Retina (tissue), 1 donor: ENCODE measurements at regions not wholly inside any gene's neighbourhood (a gene's known extent, or its start where the extent isn't known, plus 50 kb on each side); places are given as distances from the start of the nearest gene placed in this dataset.

ENCODE experiments used
- DNase-seq: peaks from one replicate; pipeline ENCODE4 v3.0.0-alpha.2; 2016

GRCh38 chr11:19661827-19662226 lies 50.8 kb upstream of the NAV2 start:
- no peak for DNase-seq

DNA sequence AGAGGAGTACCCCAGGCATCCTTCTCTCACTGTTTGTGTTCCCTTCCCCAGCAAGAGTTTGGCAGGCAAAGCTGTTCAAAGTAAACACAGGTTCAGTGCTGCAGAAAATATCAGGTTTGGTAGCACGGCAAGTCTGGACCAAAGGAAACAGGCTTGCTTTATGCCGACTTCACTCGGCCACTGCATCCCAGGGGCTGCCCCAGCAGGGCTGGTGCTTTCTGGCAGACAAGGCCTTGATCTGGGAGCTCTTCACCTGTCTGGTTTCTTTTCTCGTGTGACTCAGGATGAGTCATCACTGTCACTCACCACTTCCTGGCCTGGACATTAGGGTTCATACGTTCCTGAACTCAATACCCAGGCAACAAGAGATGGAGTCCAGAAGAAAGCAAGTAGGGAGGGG lies 52.6 kb upstream of the NAV2 start:
- DNase-seq, result no peak

- DNase-seq, result no peak
Observed at GRCh38 chr11:19659529-19659928, 53.1 kb upstream of the NAV2 start.

DNA sequence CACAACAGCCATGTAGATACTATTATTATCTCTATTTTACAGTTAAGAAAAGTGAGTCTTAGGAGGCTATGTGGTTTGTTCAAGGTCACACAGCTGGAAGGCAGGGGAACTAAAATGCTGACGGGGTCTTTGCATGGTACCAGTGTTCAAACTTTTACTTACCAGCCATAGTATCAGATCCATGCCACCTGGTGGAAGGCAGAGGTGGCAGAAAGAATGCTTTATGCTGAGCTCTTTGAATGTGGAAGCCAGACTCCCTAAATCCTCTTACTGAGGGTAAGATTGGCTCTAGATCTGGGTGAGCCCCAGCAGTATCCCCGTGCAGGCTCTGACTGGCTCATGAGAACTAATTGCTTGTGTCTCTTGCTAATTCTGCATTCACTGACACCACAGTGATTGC lies 54.3 kb upstream of the NAV2 start:
- no peak for DNase-seq

DNA sequence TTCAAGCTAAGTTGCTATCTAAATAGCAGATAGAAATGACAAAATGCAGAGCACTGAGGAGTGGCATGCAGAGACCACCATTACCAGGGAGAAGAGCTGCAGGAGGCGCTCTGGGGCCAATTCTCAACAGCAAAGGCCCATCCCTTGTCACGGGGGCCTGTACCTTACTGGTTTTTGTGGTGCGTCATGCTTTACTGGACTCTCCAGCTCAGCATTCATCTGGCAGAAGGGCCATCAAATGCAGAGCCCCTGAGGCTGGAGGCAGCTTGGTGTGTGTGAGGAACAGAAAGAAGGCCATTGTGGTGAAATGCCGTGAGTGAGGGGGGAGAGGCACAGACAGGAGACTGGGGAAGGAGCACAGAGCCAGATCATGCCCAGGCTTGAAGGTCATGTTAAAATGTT lies 56.5 kb upstream of the NAV2 start:
- DNase-seq, result no peak

- DNase-seq, result peak; percentile 78
Observed at GRCh38 chr11:19652623-19653375, 59.8 kb upstream of the NAV2 start.

DNA sequence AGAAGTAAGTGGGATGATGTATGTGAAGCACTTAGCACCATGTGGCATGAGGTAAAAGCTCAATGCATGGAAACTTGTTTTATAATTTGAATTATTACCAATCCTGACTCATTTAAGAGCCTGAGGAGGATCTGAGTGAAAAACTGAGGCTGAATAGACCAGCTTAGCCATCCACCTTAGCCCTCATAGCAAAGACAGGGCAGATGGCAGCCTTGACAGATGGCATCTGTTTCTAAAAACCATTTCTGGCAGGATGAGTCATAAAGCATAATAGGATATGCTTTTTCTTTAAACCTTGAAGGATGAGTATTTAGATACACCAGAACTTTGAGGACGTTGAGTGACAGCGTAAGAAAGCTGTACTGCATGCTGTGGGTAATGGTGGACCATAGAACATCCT lies 61.0 kb upstream of the NAV2 start:
- no peak for DNase-seq

DNA sequence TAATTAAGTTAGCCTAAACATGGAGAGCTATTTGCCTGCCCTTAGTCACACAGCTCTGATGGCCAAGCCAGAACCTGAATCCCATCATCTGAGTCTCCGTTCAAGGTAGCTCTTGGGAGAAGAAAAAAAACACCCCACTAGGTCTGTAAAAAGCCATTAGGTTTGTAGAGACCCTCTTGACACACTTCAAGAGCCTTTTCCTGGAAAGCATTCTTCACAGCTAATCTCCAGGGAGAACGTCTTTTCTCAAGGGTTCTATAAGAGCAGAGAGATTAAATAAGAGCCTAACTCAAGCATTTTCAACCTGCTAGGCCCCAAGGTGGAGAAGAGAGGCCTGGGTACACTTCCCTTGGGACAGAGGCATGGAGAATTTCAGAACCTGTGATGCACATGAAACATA lies 61.6 kb upstream of the NAV2 start:
- no peak for DNase-seq

DNA sequence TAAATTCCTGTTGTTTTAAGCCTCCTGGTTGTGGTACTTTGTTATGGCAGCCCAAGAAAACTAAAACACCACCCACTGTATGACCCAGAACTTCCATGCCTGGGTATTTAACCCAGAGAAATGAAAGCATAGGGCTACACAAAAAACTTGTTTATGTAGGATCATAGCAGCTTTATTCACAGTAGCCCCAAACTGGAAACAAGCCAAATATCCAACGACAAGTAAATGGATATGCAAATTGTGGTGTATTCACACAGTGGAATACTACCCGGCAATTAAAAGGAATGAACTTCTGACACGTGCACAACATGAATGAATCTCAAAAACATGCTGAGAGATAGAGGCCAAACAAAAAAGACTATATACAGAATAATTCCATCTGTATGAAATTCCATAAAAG lies 62.2 kb upstream of the NAV2 start:
- no peak for DNase-seq

DNA sequence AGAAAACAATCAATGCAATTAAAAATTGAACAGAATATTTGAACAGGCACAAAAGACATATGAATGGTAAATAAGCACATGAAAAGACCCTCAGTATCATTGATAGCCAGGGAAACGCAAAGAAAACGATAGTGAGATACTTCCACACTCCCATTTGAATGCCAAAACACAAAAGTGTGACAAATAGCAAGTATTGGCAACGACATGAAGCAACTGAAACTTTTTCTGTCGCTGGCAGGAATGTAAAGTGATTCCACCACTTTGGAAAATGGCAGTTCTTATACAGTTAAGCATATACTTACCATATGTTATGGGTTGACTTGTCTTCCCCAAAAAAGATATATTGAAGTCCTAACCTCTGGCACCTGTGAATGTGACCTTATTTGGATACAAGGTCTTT lies 62.9 kb upstream of the NAV2 start:
- DNase-seq, result no peak

GRCh38 chr11:19648321-19648720 lies 64.3 kb upstream of the NAV2 start:
- no peak for DNase-seq

- DNase-seq, result no peak
Observed at GRCh38 chr11:19647816-19648215, 64.8 kb upstream of the NAV2 start.

- no peak for DNase-seq
Observed at GRCh38 chr11:19646921-19647320, 65.7 kb upstream of the NAV2 start.

GRCh38 chr11:19646308-19646707 lies 66.3 kb upstream of the NAV2 start:
- DNase-seq, result no peak

- no peak for DNase-seq
Observed at GRCh38 chr11:19644316-19644715, 68.3 kb upstream of the NAV2 start.

DNA sequence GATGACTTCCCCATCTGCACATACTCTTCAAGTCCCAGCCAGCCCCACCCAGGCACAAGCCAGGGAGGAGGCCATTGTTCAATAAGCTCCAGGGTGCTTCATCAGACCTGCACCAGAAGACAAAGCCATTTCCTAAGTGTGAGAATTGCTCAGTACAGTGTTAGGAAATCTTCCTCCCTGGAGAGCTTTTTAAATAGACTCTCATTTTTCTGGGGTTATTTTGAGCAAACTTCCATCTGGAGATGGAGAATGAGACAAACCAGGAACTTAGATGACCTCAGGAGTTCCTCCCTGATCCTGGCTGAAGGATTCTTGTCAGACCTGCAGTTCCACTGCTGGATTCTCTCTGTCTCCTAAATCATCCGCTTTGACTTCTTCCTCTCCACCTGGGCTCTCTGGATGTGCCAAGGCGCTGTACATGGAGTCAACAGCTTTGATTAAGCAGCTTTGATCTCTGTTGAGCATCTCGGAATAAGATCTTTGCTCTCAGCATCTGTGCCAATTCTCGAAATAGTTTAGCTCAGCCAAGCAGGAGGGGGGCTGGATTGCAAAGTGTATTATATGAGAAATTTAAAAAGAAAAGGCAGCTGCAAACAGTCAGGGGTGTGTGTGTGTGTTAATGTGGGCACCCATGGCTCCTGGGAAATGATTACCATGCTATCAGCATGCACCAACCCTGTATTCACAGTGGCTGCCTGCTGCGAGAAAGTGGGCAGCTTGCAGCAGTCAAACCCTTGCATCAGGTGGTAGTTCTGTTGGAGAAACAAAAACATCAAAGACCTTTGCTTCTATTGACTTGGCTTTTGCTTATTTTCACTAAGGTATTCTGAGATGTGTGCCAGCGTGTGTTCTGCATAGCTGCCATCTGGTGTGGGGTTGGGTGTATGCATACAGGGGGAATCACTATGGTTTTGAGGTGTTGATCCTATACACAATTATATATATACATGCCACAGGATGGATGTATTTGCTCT lies 70.2 kb upstream of the NAV2 start:
- DNase-seq, result no peak

DNA sequence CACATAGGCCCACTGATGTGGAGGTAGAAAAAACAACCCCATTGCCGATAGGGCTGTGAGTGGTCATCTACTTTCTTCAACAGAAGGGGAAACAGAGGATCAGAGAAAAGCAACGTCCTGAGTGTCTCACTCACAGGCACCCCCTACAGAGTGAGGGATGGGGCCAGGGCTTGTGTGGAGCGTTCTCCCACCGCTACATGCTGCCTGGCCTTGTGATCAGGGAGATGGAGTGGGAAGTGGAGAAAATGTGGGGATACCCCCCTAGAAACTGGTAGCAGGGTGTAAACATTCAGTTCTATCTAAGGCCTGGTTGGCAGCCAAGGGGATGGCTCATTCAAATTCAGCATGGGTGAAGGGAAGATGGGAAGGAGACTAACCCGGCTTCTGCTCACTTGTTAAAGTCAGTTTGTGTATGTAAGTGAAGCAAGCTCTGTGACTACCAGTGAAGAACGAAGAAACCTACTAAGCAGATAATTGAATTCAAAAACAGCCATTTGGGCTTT lies 73.0 kb upstream of the NAV2 start:
- no peak for DNase-seq

DNA sequence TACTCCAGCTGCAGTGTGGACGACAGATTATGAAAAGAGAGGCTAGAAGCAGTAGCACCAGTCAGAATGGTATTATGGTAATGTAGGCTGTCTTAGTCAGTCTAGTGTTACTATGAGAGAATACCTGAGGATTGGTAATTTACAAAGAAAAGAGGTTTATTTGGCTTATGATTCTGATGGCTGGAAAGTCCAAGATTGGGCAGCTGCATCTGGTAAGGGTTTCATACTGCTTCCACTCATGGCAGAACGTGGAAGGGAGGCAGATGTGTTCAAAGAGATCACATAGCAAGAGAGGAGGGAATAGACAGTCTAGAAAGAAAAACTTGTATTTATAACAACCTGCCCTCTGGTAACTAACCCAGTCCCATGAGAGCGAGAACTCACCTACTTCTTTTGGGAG lies 77.3 kb upstream of the NAV2 start:
- DNase-seq, result no peak

GRCh38 chr11:19633276-19633675 lies 79.4 kb upstream of the NAV2 start:
- DNase-seq, result no peak

DNA sequence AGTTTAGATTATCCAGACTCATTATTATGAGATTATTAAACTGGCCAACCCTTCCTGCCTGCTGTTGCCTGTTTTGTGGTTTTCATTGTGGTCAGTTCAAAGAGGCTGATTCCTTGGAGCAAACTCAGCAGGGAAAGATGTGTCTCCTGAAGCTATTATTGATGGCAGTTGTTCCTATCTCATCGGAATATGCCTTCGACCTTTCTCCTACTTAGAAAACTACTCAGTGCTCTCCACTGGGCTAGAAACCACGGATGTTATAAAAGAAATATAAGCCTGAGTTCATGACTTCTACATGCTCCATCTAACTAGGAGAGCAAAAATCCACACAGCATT lies 80.2 kb upstream of the NAV2 start:
- no peak for DNase-seq

DNA sequence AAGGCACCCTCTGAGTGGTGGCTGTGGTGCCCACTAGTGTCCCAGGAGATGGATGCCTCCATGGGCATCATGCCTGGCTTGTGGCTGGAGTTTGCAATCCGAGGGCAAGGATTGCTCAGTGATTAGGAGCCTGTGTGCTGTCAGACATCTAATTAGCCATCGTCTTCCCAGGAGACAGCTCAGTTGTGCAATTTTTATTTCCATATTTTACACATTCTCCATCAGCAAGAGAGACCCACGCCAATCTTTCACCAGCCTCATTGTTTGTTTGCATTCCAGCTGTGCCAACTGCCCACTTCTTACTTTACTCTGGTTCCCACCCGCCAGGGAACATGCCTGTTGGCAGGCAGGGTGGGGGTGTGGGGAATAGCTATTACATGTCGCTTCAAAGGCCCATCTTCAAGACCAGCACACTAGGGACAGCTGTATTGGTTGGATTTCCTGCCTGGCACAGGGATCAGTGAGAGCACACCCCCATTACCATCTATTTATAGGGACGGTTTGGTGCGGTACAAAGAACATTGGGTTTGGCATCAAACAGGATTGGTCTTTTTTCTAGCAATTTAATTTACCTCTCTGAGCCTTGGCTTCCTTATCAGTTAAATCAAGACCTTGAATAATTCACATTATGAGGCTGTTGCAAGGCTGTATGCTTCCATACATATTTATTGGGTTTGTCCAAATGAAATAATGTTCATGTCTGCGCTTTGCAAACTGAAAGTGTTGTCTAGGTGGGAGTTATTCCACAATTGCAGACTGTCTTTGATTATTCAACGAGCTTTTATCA lies 80.7 kb upstream of the NAV2 start:
- DNase-seq, result no peak

- no peak for DNase-seq
Observed at GRCh38 chr11:19628018-19628417, 84.6 kb upstream of the NAV2 start.

GRCh38 chr11:19627566-19627965 lies 85.1 kb upstream of the NAV2 start:
- no peak for DNase-seq
